Common myeloid progenitor, CD34-positive (primary cell): ENCODE measurements at regions not wholly inside any gene's neighbourhood (a gene's known extent, or its start where the extent isn't known, plus 50 kb on each side); places are given as distances from the start of the nearest gene placed in this dataset.

Experiments
- CTCF ChIA-PET: fragments of 350-600 bp; sonication (Branson Sonifier 250); formaldehyde crosslinking; loops from one replicate; lab custom pipeline; 2021; ENCODE audit warnings: antibody characterized with exemption; lab: Charles Lee
- POLR2A ChIA-PET: fragments of 350-600 bp; sonication (Branson Sonifier 250); formaldehyde crosslinking; loops from one replicate; lab custom pipeline; 2021; ENCODE audit warnings: antibody characterized with exemption; lab: Charles Lee
- DNase-seq, 3 donors: peaks; one replicate each; pipeline versions ENCODE4 v3.0.0 to v3.0.0-alpha.2; 2013
- H3K27ac ChIP-seq, 2 experiments: 1 replicate in 1 of 2; 2 replicates in 1 of 2; pipeline ENCODE4 v1.7.0; 2013; ENCODE audit warnings: inconsistent platforms in 2 of 2, low read length in 2 of 2, mild to moderate bottlenecking in 2 of 2, low read depth in 1 of 2, moderate library complexity in 1 of 2; ENCODE audit not compliant: severe bottlenecking in 2 of 2, insufficient read depth in 1 of 2, poor library complexity in 1 of 2
- H3K27me3 ChIP-seq, 5 experiments: replicated peaks in 2 of 5; 1 replicate in 3 of 5; 2 replicates in 2 of 5; pipeline versions ENCODE4 v1.6.1 to v1.7.0; 2013; ENCODE audit warnings: low read length in 4 of 5, mild to moderate bottlenecking in 2 of 5, moderate library complexity in 2 of 5, inconsistent platforms in 1 of 5; ENCODE audit not compliant: insufficient read depth in 5 of 5, control insufficient read depth in 4 of 5
- H3K36me3 ChIP-seq, 4 experiments: 1 replicate in 2 of 4; 2 replicates in 2 of 4; pipeline versions ENCODE4 v1.6.1 to v1.7.0; 2013; ENCODE audit warnings: low read length in 3 of 4, control low read depth in 1 of 4, mild to moderate bottlenecking in 1 of 4; ENCODE audit not compliant: control insufficient read depth in 4 of 4, insufficient read depth in 4 of 4
- H3K4me1 ChIP-seq, 4 experiments: 1 replicate in 3 of 4; 2 replicates in 1 of 4; pipeline versions ENCODE4 v1.6.1 to v1.7.1; 2013; ENCODE audit warnings: low read length in 3 of 4, mild to moderate bottlenecking in 3 of 4, control low read depth in 1 of 4, inconsistent platforms in 1 of 4, moderate library complexity in 1 of 4; ENCODE audit not compliant: control insufficient read depth in 4 of 4, insufficient read depth in 4 of 4; ENCODE audit errors: control extremely low read depth in 1 of 4
- H3K4me3 ChIP-seq, 7 experiments: 1 replicate in 4 of 7; 2 replicates in 3 of 7; pipeline versions ENCODE4 v1.5.1 to v1.7.0; 2013; ENCODE audit warnings: mild to moderate bottlenecking in 7 of 7, low read length in 6 of 7, moderate library complexity in 6 of 7, inconsistent platforms in 2 of 7, low read depth in 2 of 7, control low read depth in 1 of 7; ENCODE audit not compliant: insufficient read depth in 4 of 7, control insufficient read depth in 1 of 7; ENCODE audit errors: extremely low read depth in 1 of 7
- H3K9me3 ChIP-seq, 5 experiments: 1 replicate in 4 of 5; 2 replicates in 1 of 5; pipeline versions ENCODE4 v1.6.1 to v1.7.1; 2013; ENCODE audit warnings: low read length in 4 of 5, mild to moderate bottlenecking in 2 of 5, inconsistent platforms in 1 of 5, low read depth in 1 of 5, moderate library complexity in 1 of 5; ENCODE audit not compliant: control insufficient read depth in 4 of 5, insufficient read depth in 2 of 5; ENCODE audit errors: control extremely low read depth in 1 of 5
- WGBS: methylation state at CpG from one replicate; pipeline ENCODE4 v1.1.5; 2013; ENCODE audit not compliant: insufficient coverage; 5-methylcytosine and 5-hydroxymethylcytosine counted together

DNA sequence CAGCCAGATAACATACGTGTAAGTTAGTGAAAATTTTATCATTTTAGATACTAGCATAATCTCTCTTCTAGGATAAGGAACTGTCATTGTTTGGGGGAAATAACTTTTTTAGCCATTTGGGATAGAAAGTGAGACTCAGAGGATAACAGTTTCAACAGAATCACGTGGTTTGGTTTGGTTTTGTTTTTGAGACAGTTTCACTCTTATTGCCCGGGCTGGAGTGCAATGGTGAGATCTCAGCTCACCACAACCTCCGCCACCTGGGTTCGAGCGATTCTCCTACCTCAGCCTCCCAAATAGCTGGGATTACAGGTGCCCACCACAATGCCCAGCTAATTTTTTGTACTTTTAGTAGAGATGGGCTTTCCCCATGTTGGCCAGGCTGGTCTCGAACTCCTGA lies 323.2 kb upstream of the MEIS1 start:
- CTCF ChIA-PET: no interaction called here
- Histone ChIP-seq H3K4me1 (no peaks in the 10 kb centered on the region), H3K4me3 (no peak overlapping the region), H3K27ac (no peak overlapping the region), H3K27me3 (no peaks in the 10 kb centered on the region), H3K9me3 (no peaks in the 10 kb centered on the region), H3K36me3 (no peaks in the 10 kb centered on the region)
- WGBS: 89% methylated on average over 3 of the region's 7 CpGs
- no peak for DNase-seq
- POLR2A ChIA-PET: no interaction called here

DNA sequence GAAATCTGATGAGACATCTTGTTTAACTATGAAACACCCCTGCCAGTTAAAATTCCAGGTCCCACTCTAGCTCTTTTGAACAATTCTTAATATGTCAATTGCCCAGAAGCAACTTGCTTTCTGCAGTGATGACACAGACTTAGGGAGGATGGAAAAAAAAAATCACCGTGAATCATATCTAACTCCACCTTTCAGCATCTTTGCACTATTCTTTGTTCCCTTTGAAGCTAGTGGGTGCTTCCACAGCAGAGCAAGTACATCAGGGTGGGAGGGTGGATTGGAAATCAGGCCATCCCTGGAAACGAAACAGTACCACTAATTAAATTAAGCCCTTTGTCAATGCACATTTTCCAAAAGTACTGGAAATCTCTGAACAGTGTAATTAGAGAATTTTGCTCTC lies 324.3 kb upstream of the MEIS1 start:
- ChIA-PET CTCF (no interaction called here), POLR2A (no interaction called here)
- Histone ChIP-seq H3K36me3 (no peaks in the 10 kb centered on the region), H3K27me3 (no peaks in the 10 kb centered on the region), H3K4me3 (no peak overlapping the region), H3K27ac (no peak overlapping the region), H3K4me1 (no peaks in the 10 kb centered on the region), H3K9me3 (no peaks in the 10 kb centered on the region)
- DNase-seq: no peak
- no CpG with 5 or more reads among the region's 2 CpGs for WGBS

DNA sequence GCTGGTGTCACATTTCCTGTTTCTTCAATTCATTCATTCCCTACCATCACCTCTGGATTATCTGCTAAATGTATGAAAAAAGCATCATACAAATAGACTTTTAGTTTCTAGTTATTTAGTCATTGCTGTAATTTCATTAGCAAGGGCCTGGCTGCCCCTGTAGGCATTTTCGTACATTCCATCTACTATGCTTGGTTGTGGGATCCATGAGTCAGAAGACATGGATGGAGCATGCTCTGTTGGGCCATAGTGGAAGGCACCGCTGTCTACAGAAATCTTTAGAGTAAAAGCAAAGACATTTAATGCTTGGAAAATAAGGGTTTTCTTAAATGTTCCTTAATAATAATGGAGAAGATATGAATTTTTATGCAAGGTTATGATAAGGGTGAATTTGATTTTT lies 324.8 kb upstream of the MEIS1 start:
- Histone ChIP-seq H3K9me3 (no peaks in the 10 kb centered on the region), H3K4me1 (no peaks in the 10 kb centered on the region), H3K27me3 (no peaks in the 10 kb centered on the region), H3K27ac (no peak overlapping the region), H3K36me3 (no peaks in the 10 kb centered on the region), H3K4me3 (no peak overlapping the region)
- POLR2A ChIA-PET: no interaction called here
- CTCF ChIA-PET: no interaction called here
- 100% methylated on average over 1 of the region's 2 CpGs for WGBS
- DNase-seq: no peak

DNA sequence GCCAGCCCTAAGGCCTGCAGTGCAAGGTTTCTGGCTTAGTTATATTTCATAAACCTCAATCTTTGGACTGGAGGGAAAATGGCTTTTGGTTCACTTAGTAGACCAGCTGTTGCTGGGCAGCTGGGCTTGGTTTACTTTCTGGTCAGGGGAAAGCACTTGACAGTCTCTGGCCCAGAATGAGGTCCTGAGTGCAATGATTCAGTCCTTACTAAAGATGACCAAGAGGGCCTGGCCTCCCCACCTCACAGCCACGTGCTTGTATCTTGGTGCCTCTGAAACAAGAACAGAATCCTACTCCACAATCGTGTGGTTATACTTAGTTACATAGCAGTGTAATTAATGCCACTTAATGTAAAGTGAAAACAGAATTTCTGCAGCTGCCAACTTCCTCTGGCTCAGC lies 325.5 kb upstream of the MEIS1 start:
- Histone ChIP-seq H3K4me3 (no peak overlapping the region), H3K4me1 (no peaks in the 10 kb centered on the region), H3K9me3 (no peaks in the 10 kb centered on the region), H3K27me3 (no peaks in the 10 kb centered on the region), H3K36me3 (no peaks in the 10 kb centered on the region), H3K27ac (no peak overlapping the region)
- DNase-seq: no peak
- POLR2A ChIA-PET: no interaction called here
- 83% methylated on average over 1 of the region's 2 CpGs for WGBS
- CTCF ChIA-PET: no interaction called here

DNA sequence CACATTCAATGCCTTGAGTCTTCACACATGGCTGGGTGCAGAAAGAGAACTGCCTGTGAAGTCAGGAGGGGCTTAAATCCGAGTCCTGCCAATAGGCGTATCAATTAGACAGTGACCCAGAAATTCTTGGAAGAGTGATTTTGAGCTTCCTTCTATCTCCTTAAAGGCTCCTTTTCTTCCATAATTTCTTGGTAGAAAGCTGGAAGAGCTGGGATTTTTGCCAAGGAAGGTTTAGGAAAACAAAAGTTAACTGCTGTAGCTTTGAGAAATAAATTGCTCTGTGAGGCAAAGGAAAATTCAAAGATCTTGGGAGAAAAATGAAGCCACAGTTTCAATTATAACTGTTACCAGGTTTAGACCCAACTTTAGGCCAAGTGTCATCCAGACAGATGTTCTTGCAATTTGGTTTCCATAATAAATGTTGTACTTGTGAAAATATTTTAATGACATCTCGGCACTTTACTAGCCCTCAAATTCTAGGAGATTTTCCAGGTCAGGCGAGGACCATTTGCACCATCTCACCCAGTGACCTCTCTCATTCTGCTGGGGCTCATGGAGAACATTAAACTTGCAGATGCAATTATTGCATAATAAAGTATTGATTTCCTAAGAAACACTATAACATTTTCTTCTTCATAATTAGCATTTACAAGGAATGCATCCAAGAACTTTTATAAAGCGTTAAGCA lies 329.7 kb upstream of the MEIS1 start:
- H3K4me3 ChIP-seq: no peak overlapping the region
- no peaks in the 10 kb centered on the region for H3K36me3 ChIP-seq
- WGBS: no CpG with 5 or more reads among the region's 5 CpGs
- CTCF ChIA-PET: interaction anchor here (0.9 kb wide), 1 partner anchor 26 kb away, joined by 4 read pairs; no protein-coding TSS in a partner anchor
- no peak for DNase-seq
- no peaks in the 10 kb centered on the region for H3K27me3 ChIP-seq
- no peak overlapping the region for H3K27ac ChIP-seq
- no peaks in the 10 kb centered on the region for H3K9me3 ChIP-seq
- no peaks in the 10 kb centered on the region for H3K4me1 ChIP-seq
- POLR2A ChIA-PET: no interaction called here

DNA sequence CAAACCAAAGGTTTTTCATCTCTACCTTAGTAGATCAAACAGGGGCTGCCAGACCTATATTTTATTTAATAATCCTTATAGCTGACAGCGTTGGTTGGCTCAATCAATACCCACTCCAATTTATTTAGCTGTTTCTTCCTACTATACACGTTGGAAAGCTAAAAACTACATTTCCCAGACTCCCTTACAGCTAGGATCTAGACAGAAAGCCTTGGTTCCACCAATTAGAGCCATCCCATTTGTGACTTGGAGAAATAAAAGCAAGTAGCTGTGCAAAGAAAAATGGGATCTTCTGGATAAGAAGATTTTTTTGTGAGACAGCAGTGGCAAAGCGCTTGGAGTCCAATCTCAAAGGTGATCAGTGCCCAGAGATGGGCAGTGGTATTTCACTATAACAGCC lies 331.3 kb upstream of the MEIS1 start:
- 87% methylated on average over 3 of the region's 3 CpGs for WGBS
- DNase-seq: no peak
- no peak overlapping the region for H3K27ac ChIP-seq
- no peaks in the 10 kb centered on the region for H3K27me3 ChIP-seq
- no peak overlapping the region for H3K4me3 ChIP-seq
- no peaks in the 10 kb centered on the region for H3K4me1 ChIP-seq
- no peaks in the 10 kb centered on the region for H3K36me3 ChIP-seq
- H3K9me3 ChIP-seq: no peaks in the 10 kb centered on the region
- CTCF ChIA-PET: no interaction called here
- POLR2A ChIA-PET: interaction anchor here (0.8 kb wide), 1 partner anchor 10 kb away, joined by 3 read pairs; no protein-coding TSS in a partner anchor

DNA sequence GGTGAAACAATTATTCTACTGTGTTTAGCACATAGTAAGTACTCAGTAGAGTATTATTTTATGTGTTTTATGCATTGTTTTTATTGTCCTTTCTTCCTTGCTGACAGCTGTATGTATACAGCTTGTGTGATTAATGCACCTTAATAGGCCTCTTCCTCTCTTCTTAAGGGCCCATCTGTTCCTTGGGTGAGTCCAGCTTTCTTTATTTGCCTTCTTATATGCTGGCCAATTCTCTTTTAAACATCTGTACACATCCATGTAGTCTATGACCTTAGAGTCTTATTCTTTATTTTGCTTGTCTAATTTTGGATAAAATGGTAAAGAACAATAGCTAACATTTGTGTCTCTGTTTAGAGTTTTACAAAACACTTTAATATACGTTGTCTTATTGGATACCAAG lies 333.7 kb upstream of the MEIS1 start:
- Histone ChIP-seq H3K36me3 (no peaks in the 10 kb centered on the region), H3K9me3 (peaks cover 0 to 3% (median 0%) of the 10 kb centered on the region in 5 experiments), H3K27me3 (no peaks in the 10 kb centered on the region), H3K27ac (no peak overlapping the region), H3K4me3 (no peak overlapping the region), H3K4me1 (no peaks in the 10 kb centered on the region)
- DNase-seq: no peak
- CTCF ChIA-PET: no interaction called here
- WGBS: no CpG with 5 or more reads among the region's 1 CpG
- POLR2A ChIA-PET: no interaction called here
